ENCODE measurements at regions not wholly inside any gene's neighbourhood (a gene's known extent, or its start where the extent isn't known, plus 50 kb on each side); places are given as distances from the start of the nearest gene placed in this dataset.

DNA sequence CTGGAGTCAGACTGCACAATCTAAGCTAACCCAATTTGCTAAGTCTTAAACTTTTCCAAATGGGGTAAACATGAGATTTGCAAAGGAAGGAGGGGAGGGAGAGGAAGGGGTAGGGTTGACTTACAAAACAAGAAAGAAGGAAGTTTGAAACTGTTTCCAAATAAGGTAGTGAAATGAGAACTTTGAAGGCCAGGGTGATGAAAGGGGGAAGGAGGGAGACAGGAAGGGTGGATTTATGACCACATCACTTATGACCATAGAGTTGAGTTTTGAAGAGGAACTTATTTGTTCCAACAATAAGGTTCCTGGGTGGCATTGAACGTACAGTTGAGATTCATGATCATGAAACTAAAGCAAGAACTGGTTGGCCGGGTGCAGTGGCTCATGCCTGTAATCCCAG lies 72.5 kb upstream of the DAPK1 start:
- no peak overlapping the region for H3K4me3 ChIP-seq (ENCODE audit: low read depth, low read length)
- in situ Hi-C loops (cut with HindIII; ENCODE audit: low sequenced_read_pairs): no loop called here

DNA sequence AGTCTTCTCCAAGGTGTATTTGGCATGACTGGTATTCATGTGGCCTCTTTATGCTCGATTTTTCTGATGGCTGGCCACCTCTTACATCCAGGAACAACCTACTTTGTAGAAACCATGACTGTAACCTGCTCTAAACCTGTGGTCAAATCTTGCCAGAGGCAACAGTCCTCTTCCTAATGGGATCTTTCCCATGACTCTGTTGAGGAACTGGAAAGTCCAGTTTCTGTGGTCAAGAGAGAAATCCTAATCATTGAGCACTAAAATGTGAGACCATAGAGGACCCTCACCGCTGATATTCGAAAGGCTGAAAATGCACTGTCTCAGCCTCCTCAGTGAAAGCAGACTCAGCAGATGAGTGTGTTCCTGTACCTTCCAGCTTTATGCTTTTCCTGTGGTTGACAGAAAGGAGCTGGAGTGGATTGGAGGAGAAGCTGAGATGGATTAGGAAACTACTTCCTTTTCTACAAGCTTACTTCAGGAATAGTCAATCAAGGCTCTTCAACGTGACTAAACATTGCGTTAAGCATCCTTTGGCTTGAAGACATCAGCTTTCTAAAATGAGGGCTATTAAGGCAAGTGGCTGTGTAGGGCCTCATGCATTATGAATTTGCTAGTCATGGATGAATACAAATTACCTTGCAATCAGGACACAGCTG lies 69.7 kb upstream of the DAPK1 start:
- in situ Hi-C loops (cut with HindIII; ENCODE audit: low sequenced_read_pairs): no loop called here
- no peak overlapping the region for H3K4me3 ChIP-seq (ENCODE audit: low read depth, low read length)
- TF ChIP-seq, protein P1, sequence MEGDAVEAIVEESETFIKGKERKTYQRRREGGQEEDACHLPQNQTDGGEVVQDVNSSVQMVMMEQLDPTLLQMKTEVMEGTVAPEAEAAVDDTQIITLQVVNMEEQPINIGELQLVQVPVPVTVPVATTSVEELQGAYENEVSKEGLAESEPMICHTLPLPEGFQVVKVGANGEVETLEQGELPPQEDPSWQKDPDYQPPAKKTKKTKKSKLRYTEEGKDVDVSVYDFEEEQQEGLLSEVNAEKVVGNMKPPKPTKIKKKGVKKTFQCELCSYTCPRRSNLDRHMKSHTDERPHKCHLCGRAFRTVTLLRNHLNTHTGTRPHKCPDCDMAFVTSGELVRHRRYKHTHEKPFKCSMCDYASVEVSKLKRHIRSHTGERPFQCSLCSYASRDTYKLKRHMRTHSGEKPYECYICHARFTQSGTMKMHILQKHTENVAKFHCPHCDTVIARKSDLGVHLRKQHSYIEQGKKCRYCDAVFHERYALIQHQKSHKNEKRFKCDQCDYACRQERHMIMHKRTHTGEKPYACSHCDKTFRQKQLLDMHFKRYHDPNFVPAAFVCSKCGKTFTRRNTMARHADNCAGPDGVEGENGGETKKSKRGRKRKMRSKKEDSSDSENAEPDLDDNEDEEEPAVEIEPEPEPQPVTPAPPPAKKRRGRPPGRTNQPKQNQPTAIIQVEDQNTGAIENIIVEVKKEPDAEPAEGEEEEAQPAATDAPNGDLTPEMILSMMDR (IDR thresholded peaks at IDR 0.05; ENCODE audit: low read depth, low read length, missing control alignments): no peak
- no peak for DNase-seq (ENCODE audit: low read depth)

More for the DNA sequence above, 72.5 kb upstream of the DAPK1 start:
- TF ChIP-seq, protein P1 (IDR thresholded peaks at IDR 0.05; ENCODE audit: low read depth, low read length, missing control alignments): no peak
- DNase-seq (ENCODE audit: low read depth): no peak

DNA sequence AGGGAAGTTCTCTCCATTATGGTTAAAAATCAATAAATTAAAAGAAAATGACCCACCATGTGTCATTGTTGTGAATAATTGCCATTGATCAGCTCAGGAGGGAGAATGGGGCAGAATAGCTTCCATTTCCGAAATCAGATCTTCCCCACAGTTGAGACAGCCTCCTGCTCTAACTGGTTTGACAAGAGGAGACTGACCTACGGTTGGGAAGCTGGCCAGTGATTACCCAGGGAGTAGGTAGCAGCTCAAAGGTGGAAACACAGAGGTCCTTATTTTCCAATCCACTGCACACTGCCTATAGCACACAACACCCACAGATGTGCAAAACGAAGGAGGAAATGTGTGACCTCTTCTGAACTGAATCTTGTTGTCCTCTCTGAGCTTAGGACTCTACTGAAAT lies 69.0 kb upstream of the DAPK1 start:
- H3K4me3 ChIP-seq (ENCODE audit: low read depth, low read length): no peak overlapping the region
- TF ChIP-seq, protein P1 (IDR thresholded peaks at IDR 0.05; ENCODE audit: low read depth, low read length, missing control alignments): no peak
- no peak for DNase-seq (ENCODE audit: low read depth)
- in situ Hi-C loops (cut with HindIII; ENCODE audit: low sequenced_read_pairs): no loop called here

DNA sequence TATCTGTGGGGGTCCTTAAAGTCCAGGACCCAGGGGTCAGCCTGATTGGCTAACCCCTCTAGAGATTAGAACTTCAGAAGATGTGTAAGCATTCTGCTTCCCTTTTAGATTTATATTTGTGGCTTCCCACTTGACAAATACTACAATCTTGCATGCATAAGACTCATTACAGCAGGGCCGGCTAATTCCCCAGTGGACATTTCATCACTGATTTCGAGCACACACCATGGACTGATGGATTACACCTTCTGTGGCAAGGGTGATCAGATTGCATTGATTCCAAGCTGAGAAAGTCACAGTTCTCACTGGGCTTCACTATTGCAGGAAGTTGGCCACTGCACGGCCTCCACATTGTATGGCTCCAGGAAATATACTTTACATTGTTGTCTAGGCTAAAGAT lies 65.8 kb upstream of the DAPK1 start:
- no peak for DNase-seq (ENCODE audit: low read depth)
- TF ChIP-seq, protein P1 (IDR thresholded peaks at IDR 0.05; ENCODE audit: low read depth, low read length, missing control alignments): no peak
- in situ Hi-C loops (cut with HindIII; ENCODE audit: low sequenced_read_pairs): no loop called here
- no peak overlapping the region for H3K4me3 ChIP-seq (ENCODE audit: low read depth, low read length)

DNA sequence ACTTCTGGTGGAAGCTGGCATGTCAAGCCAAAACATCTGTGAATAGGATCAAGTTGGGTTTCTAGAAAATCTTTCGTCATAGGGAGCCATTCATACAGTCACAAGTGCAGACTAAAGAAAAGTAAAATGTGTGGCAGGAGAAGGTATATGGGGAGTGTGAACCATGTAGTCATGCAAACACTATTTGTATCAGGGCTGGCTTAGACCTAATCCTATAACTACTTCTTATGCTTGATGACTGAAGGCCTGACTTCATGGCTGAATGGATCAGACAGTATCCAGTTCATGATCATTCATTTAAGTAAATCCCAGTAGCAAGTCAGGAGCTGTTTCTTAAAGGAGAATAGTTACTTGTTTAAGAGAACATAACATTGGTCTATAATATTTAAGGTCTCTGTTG lies 63.8 kb upstream of the DAPK1 start:
- in situ Hi-C loops (cut with HindIII; ENCODE audit: low sequenced_read_pairs): no loop called here
- no peak for DNase-seq (ENCODE audit: low read depth)
- TF ChIP-seq, protein P1 (IDR thresholded peaks at IDR 0.05; ENCODE audit: low read depth, low read length, missing control alignments): no peak
- no peak overlapping the region for H3K4me3 ChIP-seq (ENCODE audit: low read depth, low read length)

DNA sequence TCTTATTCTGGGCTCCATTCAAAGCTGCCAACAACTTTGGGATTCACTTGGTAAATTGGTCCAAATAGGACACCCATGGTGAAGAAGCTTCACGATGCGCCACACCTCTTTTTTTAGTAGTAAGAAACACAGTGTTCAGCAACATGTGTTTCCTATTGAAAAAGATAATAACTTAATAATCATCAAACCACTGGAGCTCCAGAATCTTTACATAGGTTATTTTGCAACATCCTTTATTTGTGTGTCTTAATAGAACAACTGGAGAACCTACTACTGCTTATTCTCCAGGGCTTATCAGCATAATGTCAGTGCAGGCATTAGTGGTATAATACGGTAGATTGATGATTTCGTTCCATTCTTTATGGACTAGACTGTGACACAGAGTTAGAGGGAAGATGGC lies 63.3 kb upstream of the DAPK1 start:
- no peak for DNase-seq (ENCODE audit: low read depth)
- H3K4me3 ChIP-seq (ENCODE audit: low read depth, low read length): no peak overlapping the region
- TF ChIP-seq, protein P1 (IDR thresholded peaks at IDR 0.05; ENCODE audit: low read depth, low read length, missing control alignments): no peak
- in situ Hi-C loops (cut with HindIII; ENCODE audit: low sequenced_read_pairs): no loop called here

All from astrocyte of the cerebellum (primary cell).